ENCODE measurements at regions not wholly inside any gene's neighbourhood (a gene's known extent, or its start where the extent isn't known, plus 50 kb on each side); places are given as distances from the start of the nearest gene placed in this dataset.

GRCh38 chr6:190596-191395 lies 101.5 kb upstream of the DUSP22 start:
- Histone ChIP-seq H3K27me3 (no peaks in the 10 kb centered on the region), H3K9me3 (no peaks in the 10 kb centered on the region), H3K4me1 (peaks cover 0 to 7% of the 10 kb centered on the region in 2 donors), H3K36me3 (no peaks in the 10 kb centered on the region), H3K27ac (no peak overlapping the region), H3K4me3 (replicated peaks in 1 of 3) (no peak overlapping the region)
- 93 to 97% methylated on average over 10 to 11 of the region's 11 CpGs for WGBS, 2 donors
- no peak for TF ChIP-seq POLR2A (IDR thresholded peaks at IDR 0.05)
- TF ChIP-seq, protein P1, sequence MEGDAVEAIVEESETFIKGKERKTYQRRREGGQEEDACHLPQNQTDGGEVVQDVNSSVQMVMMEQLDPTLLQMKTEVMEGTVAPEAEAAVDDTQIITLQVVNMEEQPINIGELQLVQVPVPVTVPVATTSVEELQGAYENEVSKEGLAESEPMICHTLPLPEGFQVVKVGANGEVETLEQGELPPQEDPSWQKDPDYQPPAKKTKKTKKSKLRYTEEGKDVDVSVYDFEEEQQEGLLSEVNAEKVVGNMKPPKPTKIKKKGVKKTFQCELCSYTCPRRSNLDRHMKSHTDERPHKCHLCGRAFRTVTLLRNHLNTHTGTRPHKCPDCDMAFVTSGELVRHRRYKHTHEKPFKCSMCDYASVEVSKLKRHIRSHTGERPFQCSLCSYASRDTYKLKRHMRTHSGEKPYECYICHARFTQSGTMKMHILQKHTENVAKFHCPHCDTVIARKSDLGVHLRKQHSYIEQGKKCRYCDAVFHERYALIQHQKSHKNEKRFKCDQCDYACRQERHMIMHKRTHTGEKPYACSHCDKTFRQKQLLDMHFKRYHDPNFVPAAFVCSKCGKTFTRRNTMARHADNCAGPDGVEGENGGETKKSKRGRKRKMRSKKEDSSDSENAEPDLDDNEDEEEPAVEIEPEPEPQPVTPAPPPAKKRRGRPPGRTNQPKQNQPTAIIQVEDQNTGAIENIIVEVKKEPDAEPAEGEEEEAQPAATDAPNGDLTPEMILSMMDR (IDR thresholded peaks at IDR 0.05): no peak
- no peak for DNase-seq
- intact Hi-C loops (cut with DNase I): no loop called here

DNA sequence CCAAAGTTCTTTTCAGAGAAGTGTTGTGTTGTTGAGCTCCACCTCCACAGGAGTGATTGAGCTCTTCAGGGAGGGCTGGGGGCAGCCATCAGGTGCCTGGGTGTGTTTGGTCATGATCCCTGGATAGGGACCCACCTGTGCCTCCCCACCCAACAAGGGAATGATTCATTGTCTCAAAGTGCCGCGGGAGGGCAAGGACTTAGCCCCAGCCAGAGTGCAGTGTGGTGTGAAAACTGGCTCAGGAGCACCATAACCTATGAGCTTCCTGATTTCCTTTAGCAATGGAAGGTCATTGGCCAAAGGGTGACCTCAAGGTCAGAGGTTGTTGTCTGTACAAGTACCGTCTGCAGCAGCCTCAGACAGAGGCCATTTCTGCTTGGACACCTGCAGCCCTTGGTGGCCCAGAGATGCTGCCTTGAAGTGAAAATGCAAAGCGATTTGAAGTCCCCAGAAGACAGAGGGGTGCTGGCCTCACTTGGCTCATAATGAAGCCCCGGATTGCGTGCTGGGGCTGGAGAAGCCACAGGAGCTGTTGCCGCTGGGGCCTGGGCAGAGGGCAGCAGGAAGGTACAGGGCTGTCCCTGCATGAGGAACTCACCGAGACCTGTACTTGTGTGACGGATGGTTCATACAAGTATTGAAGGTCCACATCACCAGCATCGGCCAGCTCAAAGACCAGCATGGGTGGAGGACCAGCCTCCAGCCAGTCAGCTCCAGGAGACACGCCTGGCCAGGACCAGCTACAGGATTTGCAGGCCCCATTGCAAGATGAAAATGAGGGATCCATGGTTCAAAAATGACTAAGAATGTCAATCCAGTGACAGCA lies 100.6 kb upstream of the DUSP22 start:
- no peaks in the 10 kb centered on the region for H3K9me3 ChIP-seq
- WGBS, 2 donors: 85 to 98% methylated on average over 8 to 11 of the region's 11 CpGs
- DNase-seq: no peak
- intact Hi-C loops (cut with DNase I): no loop called here
- H3K27ac ChIP-seq: no peak overlapping the region
- no peaks in the 10 kb centered on the region for H3K27me3 ChIP-seq
- TF ChIP-seq, protein P1 (IDR thresholded peaks at IDR 0.05): no peak
- no peak for TF ChIP-seq POLR2A (IDR thresholded peaks at IDR 0.05)
- no peaks in the 10 kb centered on the region for H3K36me3 ChIP-seq
- H3K4me1 ChIP-seq: peaks cover 0 to 9% of the 10 kb centered on the region in 2 donors
- H3K4me3 ChIP-seq (replicated peaks in 1 of 3): no peak overlapping the region

GRCh38 chr6:192313-192664 lies 100.0 kb upstream of the DUSP22 start:
- H3K36me3 ChIP-seq: no peaks in the 10 kb centered on the region
- H3K9me3 ChIP-seq: no peaks in the 10 kb centered on the region
- no peak for DNase-seq
- no peak overlapping the region for H3K27ac ChIP-seq
- WGBS, 2 donors: 88 to 91% methylated on average over 8 to 9 of the region's 9 CpGs
- peaks cover 0 to 9% of the 10 kb centered on the region in 2 donors for H3K4me1 ChIP-seq
- intact Hi-C loops (cut with DNase I): no loop called here
- no peaks in the 10 kb centered on the region for H3K27me3 ChIP-seq
- no peak overlapping the region for H3K4me3 ChIP-seq (replicated peaks in 1 of 3)
- TF ChIP-seq POLR2A (IDR thresholded peaks at IDR 0.05): no peak
- TF ChIP-seq, protein P1 (IDR thresholded peaks at IDR 0.05): no peak

GRCh38 chr6:193180-193579 lies 99.1 kb upstream of the DUSP22 start:
- intact Hi-C loops (cut with DNase I): no loop called here
- no peak for TF ChIP-seq POLR2A (IDR thresholded peaks at IDR 0.05)
- TF ChIP-seq, protein P1 (IDR thresholded peaks at IDR 0.05): no peak

More at GRCh38 chr6:193180-193579, 99.1 kb upstream of the DUSP22 start:
- H3K4me3 ChIP-seq (replicated peaks in 1 of 3): no peak overlapping the region
- no peak overlapping the region for H3K27ac ChIP-seq
- no peaks in the 10 kb centered on the region for H3K27me3 ChIP-seq
- peaks cover 0 to 9% of the 10 kb centered on the region in 2 donors for H3K4me1 ChIP-seq
- no peak for DNase-seq
- no peaks in the 10 kb centered on the region for H3K9me3 ChIP-seq
- H3K36me3 ChIP-seq: no peaks in the 10 kb centered on the region
- 94% methylated on average over 7 of the region's 7 CpGs for WGBS, 2 donors
